Caki2 (cell line): ENCODE measurements at regions not wholly inside any gene's neighbourhood (a gene's known extent, or its start where the extent isn't known, plus 50 kb on each side); places are given as distances from the start of the nearest gene placed in this dataset.
"Not testable (repeated sequence)": the region's sequence is repeated elsewhere in the genome, so short reads cannot be mapped to it uniquely, and the experiment has no call there.

Experiments used
- DNase-seq: peaks from one replicate; pipeline ENCODE4 v3.0.0-alpha.2; 2015; ENCODE audit warnings: low read depth
- in situ Hi-C: cut with HindIII; loops from 2 replicates; pipeline ENCODE4 v1.10.0; 2016; ENCODE audit warnings: low sequenced_read_pairs, low pct_unique_long_range_greater_than_20kb, mixed read lengths

DNA sequence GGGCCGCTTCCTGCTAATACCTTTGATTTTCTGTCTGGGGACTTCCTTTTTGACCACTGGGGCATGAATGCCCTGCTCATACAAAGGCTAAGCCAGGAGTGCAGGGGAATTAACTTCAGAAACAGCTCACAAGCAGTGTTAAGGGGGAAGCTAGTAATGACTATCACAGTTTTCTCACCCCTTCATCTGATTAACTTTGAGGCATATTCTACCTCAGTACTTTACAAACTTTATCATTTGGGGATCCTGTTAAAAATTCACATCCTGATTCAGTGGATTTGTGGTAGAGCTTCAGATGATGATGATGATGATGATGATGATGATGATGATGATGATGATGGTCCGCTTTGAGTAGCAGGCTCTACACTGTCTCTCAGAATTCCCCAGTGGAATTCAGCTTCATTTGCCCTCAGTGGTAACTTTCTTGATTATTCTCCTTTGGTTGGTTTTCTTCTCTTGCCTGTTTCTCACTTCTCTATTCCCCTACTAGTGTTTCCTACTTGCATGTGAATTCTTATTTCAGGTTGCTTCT is 78.4 kb upstream of the TMEM170B start:
- no peak for DNase-seq
- in situ Hi-C loops, result no loop called here

- DNase-seq, result no peak
- in situ Hi-C loops, result no loop called here
Observed at GRCh38 chr6:11458509-11458908, 79.0 kb upstream of the TMEM170B start.

DNA sequence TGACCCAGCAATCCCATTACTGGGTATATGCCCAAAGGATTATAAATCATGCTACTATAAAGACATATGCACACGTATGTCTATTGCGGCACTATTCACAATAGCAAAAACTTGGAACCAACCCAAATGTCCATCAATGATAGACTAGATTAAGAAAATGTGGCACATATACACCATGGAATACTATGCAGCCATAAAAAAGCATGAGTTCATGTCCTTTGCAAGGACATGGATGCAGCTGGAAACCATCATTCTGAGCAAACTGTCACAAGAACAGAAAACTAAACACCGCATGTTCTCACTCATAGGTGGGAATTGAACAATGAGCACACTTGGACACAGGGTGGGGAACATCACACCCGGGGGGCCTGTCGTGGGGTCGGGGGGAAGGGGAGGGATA is 80.1 kb upstream of the TMEM170B start:
- in situ Hi-C loops, DNase-seq: not testable (repeated sequence)

DNA sequence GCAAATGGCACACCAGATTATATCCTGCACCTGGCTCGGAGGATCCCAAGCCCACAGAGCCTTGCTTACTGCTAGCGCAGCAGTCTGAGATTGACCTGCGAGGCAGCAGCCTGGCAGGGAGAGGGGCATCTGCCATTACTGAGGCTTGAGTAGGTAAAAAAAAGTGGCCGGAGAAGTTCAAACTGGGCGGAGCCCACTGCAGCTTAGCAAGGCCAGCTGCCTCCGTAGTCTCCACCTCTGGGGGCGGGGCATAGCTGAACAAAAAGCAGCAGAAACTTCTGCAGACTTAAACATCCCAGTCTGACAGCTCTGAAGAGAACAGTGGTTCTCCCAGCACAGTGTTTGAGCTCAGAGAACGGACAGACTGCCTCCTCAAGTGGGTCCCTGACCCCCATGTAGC is 85.4 kb upstream of the TMEM170B start:
- DNase-seq, in situ Hi-C loops: not testable (repeated sequence)

DNA sequence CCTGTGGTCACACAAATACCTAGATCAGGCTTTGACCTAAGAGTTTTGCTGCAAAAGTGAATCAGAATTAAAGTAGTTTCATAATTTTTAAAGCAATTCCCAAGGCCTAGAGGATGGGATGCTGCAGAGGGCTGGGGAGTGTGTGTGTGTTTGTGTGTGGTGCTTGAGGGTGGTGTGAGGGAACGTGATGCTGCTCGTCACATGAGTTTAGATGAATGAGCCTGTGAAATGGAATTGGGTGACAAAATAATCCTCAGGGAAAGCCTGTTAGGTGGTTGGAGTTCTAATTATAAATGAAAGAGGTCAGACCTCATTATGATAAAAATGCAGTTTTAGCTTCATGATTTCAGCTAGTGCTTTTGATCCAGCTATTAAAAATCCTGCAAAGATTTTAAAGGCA is 87.5 kb upstream of the TMEM170B start:
- in situ Hi-C loops, result no loop called here
- no peak for DNase-seq

DNA sequence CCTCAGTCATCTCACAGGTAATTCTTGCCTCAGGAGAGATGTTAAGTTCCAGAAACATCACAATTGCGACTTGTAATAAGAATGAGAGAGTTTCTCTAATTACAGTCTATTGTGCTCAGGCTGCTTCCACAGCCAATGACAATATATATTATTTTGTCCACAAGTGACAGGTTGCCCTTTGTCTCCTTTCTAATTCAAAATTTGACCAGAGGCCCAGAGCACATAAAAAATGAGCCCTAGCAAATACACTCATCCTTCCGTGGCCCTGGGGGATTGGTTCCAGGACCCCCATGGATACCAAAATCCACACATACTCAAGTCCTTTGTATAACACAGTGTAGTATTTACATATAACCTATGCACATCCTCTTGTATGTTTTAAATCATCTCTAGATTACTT is 88.1 kb upstream of the TMEM170B start:
- in situ Hi-C loops, result no loop called here
- DNase-seq, result no peak

- in situ Hi-C loops, result no loop called here
- no peak for DNase-seq
Observed at GRCh38 chr6:11448038-11448437, 89.5 kb upstream of the TMEM170B start.

- in situ Hi-C loops, result no loop called here
Observed at GRCh38 chr6:11447265-11447664, 90.3 kb upstream of the TMEM170B start.

GRCh38 chr6:11445146-11445545 is 92.4 kb upstream of the TMEM170B start:
- in situ Hi-C loops, result no loop called here
- DNase-seq, result no peak

More at GRCh38 chr6:11447265-11447664, 90.3 kb upstream of the TMEM170B start:
- no peak for DNase-seq

GRCh38 chr6:11443125-11443524 is 94.4 kb upstream of the TMEM170B start:
- in situ Hi-C loops, DNase-seq: not testable (repeated sequence)

GRCh38 chr6:11442495-11442894 is 95.1 kb upstream of the TMEM170B start:
- in situ Hi-C loops, result no loop called here
- DNase-seq, result no peak

DNA sequence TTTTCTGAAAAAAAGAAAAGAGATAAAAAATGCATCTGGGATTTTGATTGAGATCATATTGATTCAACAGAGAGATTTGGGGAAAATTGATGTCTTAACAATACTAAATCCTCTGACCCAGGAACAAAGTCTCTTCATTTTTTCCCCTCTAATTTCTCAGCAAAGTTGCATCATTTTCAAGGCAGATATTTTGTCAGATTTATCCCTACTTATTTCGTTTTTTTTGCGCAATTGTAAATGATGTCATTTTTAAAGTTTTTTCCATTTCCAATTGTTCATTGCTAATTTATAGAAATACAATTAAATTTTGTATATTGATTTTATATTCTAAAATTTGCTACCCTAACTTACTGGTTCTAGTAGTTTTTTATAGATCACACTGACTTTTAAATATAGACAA is 97.7 kb upstream of the TMEM170B start:
- in situ Hi-C loops, result no loop called here
- no peak for DNase-seq

DNA sequence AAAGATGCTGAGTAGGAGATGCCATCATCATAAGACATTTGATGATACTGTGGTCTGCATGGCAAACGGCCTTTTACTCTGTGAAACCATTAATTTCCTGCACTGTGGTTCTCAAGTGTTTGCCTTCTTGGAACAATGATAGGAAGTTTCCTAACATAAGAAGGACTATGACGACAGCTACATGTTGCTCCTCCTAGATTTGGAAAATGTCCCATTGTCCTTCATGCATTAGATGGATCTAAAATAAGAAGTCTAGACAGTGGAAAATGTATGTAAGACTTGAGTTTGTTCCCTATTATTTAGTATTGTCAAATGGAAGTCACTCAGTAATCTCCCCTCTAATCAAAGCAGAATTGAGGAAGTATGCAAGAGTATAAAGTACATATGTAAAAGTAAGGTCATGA is 98.5 kb upstream of the TMEM170B start:
- DNase-seq, result no peak
- in situ Hi-C loops, result no loop called here

- DNase-seq, result no peak
- in situ Hi-C loops, result no loop called here
Observed at GRCh38 chr6:11437824-11438459, 99.6 kb upstream of the TMEM170B start.

DNA sequence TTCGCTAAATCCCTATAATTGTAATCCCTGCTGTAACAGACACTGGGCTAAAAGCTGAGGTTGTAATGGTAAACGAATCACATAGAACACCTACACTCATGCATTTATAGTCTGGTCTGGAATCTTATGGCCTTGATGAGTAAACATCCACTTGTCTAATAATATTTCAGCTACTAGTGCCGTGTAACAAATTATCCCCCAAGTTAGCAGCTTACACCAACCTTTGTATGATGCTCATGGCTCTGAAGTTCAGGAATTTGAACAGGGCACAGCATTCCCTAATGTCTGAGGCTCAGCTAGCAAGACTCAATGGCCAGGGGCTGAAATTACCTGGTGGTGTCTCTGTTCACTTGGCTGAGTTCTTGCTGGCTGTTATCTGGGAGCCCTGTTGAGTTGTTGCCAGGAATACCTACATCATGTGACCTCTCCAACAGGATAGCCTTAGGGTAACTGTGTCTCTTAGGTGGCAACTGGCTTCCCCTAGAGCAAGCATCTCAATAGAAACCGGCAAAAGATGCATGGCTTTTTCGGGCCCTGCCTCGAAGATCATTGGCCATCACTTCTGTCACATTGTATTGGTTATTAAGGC is 100.9 kb upstream of the TMEM170B start:
- in situ Hi-C loops, result no loop called here
- no peak for DNase-seq

DNA sequence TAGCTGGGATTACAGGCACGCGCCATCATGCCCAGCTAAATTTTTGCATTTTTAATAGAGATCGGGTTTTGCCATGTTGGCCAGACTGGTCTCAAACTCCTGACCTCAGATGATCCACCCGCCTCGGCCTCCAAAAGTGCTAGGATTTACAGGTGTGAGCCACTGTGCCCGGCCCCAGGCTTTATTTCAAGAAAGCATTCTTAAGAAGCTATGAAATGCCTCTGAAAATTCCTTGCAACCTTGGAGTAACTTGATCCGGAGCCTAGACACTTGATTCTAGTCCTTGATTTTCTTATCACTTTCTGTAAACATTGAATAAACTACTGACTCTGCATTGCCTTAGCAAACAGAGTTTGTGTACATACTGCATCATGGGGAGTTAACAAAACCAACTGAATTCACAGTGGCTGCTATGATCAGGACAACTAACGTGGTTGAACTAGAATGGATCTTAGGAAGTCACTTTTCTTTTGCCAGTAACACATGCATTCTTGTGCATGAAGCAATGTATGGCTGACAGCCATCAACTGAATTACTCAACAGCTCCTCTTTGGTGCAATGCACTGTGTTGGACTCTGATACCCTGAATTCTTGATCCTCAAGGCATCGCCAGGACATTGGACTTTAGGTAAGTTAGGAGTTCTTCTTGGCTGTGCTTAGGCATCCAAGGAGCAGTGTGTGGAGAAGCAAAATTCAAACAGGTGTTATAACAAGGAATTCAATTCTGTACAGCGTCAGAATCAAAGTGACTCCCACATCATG is 102.8 kb upstream of the TMEM170B start:
- peak; percentile 65 for DNase-seq
- in situ Hi-C loops, result no loop called here

DNA sequence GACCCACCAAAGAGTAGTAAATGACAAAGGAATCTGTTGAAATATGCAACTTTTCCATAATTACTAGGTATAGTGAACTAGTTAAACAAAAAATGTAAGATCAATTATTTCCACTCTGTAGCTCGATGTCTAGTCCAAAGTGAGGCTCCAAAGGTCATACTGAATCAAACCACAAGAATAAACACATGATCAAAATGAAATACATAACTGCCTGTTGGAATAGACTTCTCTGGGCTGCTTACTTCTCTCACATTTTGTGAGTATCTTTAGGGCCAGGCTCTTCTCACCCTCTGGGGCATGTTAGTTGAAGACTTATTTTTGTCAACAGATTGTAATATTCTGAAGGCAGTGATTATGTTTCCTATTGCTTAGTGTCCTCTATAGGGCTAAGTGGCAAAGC is 103.7 kb upstream of the TMEM170B start:
- no peak for DNase-seq
- in situ Hi-C loops, result no loop called here

GRCh38 chr6:11432713-11433450 is 104.7 kb upstream of the TMEM170B start:
- in situ Hi-C loops, result no loop called here
- no peak for DNase-seq

GRCh38 chr6:11432091-11432490 is 105.5 kb upstream of the TMEM170B start:
- no peak for DNase-seq
- in situ Hi-C loops, result no loop called here
